ENCODE measurements at regions not wholly inside any gene's neighbourhood (a gene's known extent, or its start where the extent isn't known, plus 50 kb on each side); places are given as distances from the start of the nearest gene placed in this dataset.
"Not testable (repeated sequence)": the region's sequence is repeated elsewhere in the genome, so short reads cannot be mapped to it uniquely, and the experiment has no call there.

- not testable (repeated sequence) for TF ChIP-seq POLR2A, POLR2AphosphoS5, SPI1 (IDR thresholded peaks at IDR 0.05; ENCODE audit: low read depth, low read length)
Observed at GRCh38 chr9:41279437-41279836, 90.3 kb upstream of the ZNG1F start.

All from GM12891 (cell line).